ENCODE measurements at regions not wholly inside any gene's neighbourhood (a gene's known extent, or its start where the extent isn't known, plus 50 kb on each side); places are given as distances from the start of the nearest gene placed in this dataset.

- Histone ChIP-seq H3K4me2 (replicated peaks; ENCODE audit: extremely low read depth, low read length, poor library complexity, severe bottlenecking) (no peak overlapping the region), H4K20me1 (ENCODE audit: insufficient read depth, low read length) (no peaks in the 10 kb centered on the region), H3K36me3 (replicated peaks in 1 of 2; ENCODE audit: control insufficient read depth in 1 of 2, insufficient read depth in 2 of 2, low read length in 2 of 2) (no peaks in the 10 kb centered on the region), H2AFZ (ENCODE audit: insufficient read depth, low read depth, low read length, poor library complexity, severe bottlenecking) (no peak overlapping the region), H3K27ac (ENCODE audit: low read depth in 1 of 2, low read length in 2 of 2) (no peak overlapping the region), H3K4me3 (replicated peaks in 1 of 3; ENCODE audit: low read depth in 2 of 3, low read length in 3 of 3) (no peak overlapping the region), H3K9me3 (replicated peaks in 1 of 2; ENCODE audit: control insufficient read depth in 1 of 2, insufficient read depth in 1 of 2, low read length in 2 of 2) (no peaks in the 10 kb centered on the region), H3K79me2 (ENCODE audit: insufficient read depth, low read length) (no peaks in the 10 kb centered on the region), H3K9ac (ENCODE audit: insufficient read depth, low read length, poor library complexity, severe bottlenecking) (no peak overlapping the region), H3K4me1 (ENCODE audit: control insufficient read depth in 1 of 2, insufficient read depth in 2 of 2, low read length in 2 of 2) (no peaks in the 10 kb centered on the region), H3K27me3 (ENCODE audit: control insufficient read depth in 2 of 2, insufficient read depth in 2 of 2, low read length in 2 of 2) (no peaks in the 10 kb centered on the region)
- no peak overlapping the region for H3K4me3 Mint-ChIP-seq
- peaks cover 7% of the 10 kb centered on the region for H3K4me1 Mint-ChIP-seq
- peaks cover 0 to 2% (median 0%) of the 10 kb centered on the region in 7 donors for H3K9me3 Mint-ChIP-seq
- no peaks in the 10 kb centered on the region for H3K36me3 Mint-ChIP-seq
- intact Hi-C loops (cut with micrococcal nuclease) = no loop called here
- no peak overlapping the region for H3K27ac Mint-ChIP-seq
- no peak for DNase-seq
- peaks cover 0 to 1% (median 0%) of the 10 kb centered on the region in 3 donors for H3K27me3 Mint-ChIP-seq (ENCODE audit: low read depth in 3 of 3)
- TF ChIP-seq CTCF (IDR thresholded peaks at IDR 0.05) = no peak
- 86% methylated on average over 1 of the region's 2 CpGs for WGBS (ENCODE audit: insufficient coverage)
Observed at GRCh38 chr4:180808862-180809261, 1434.3 kb upstream of the TENM3 start.

- no peaks in the 10 kb centered on the region for H3K27me3 ChIP-seq (ENCODE audit: control insufficient read depth in 2 of 2, insufficient read depth in 2 of 2, low read length in 2 of 2)
- H3K9me3 Mint-ChIP-seq = peaks cover 0 to 2% (median 0%) of the 10 kb centered on the region in 7 donors
- peaks cover 7% of the 10 kb centered on the region for H3K4me1 Mint-ChIP-seq
- TF ChIP-seq CTCF (IDR thresholded peaks at IDR 0.05) = no peak
- no peak overlapping the region for H3K27ac ChIP-seq (ENCODE audit: low read depth in 1 of 2, low read length in 2 of 2)
- H2AFZ ChIP-seq (ENCODE audit: insufficient read depth, low read depth, low read length, poor library complexity, severe bottlenecking) = no peak overlapping the region
- no peaks in the 10 kb centered on the region for H4K20me1 ChIP-seq (ENCODE audit: insufficient read depth, low read length)
- H3K27ac Mint-ChIP-seq = no peak overlapping the region
- no peak overlapping the region for H3K4me2 ChIP-seq (replicated peaks; ENCODE audit: extremely low read depth, low read length, poor library complexity, severe bottlenecking)
- no peak for DNase-seq
- no peaks in the 10 kb centered on the region for H3K36me3 ChIP-seq (replicated peaks in 1 of 2; ENCODE audit: control insufficient read depth in 1 of 2, insufficient read depth in 2 of 2, low read length in 2 of 2)
- H3K4me3 ChIP-seq (replicated peaks in 1 of 3; ENCODE audit: low read depth in 2 of 3, low read length in 3 of 3) = no peak overlapping the region
- H3K9me3 ChIP-seq (replicated peaks in 1 of 2; ENCODE audit: control insufficient read depth in 1 of 2, insufficient read depth in 1 of 2, low read length in 2 of 2) = no peaks in the 10 kb centered on the region
- H3K36me3 Mint-ChIP-seq = no peaks in the 10 kb centered on the region
- H3K4me3 Mint-ChIP-seq = no peak overlapping the region
- H3K9ac ChIP-seq (ENCODE audit: insufficient read depth, low read length, poor library complexity, severe bottlenecking) = no peak overlapping the region
- intact Hi-C loops (cut with micrococcal nuclease) = no loop called here
- H3K79me2 ChIP-seq (ENCODE audit: insufficient read depth, low read length) = no peaks in the 10 kb centered on the region
- H3K4me1 ChIP-seq (ENCODE audit: control insufficient read depth in 1 of 2, insufficient read depth in 2 of 2, low read length in 2 of 2) = no peaks in the 10 kb centered on the region
- WGBS (ENCODE audit: insufficient coverage) = 100% methylated on average over 1 of the region's 4 CpGs
- H3K27me3 Mint-ChIP-seq (ENCODE audit: low read depth in 3 of 3) = peaks cover 0 to 1% (median 0%) of the 10 kb centered on the region in 3 donors
Observed at GRCh38 chr4:180809439-180809838, 1433.8 kb upstream of the TENM3 start.

Measured in CD14-positive monocyte (primary cell).